ENCODE measurements at regions not wholly inside any gene's neighbourhood (a gene's known extent, or its start where the extent isn't known, plus 50 kb on each side); places are given as distances from the start of the nearest gene placed in this dataset.

- H3K36me3 ChIP-seq (ENCODE audit: insufficient read depth, low read length) = no peaks in the 10 kb centered on the region
- no peak overlapping the region for H3K4me2 ChIP-seq (ENCODE audit: low read length)
- FAIRE-seq (no peak), DNase-seq (ENCODE audit: low read depth) (no peak)
- no peaks in the 10 kb centered on the region for H3K79me2 ChIP-seq (ENCODE audit: insufficient read depth, low read length)
- no peaks in the 10 kb centered on the region for H3K36me3 Mint-ChIP-seq (ENCODE audit: low read depth, unreplicated experiment)
- H2AFZ ChIP-seq (ENCODE audit: low read depth, low read length) = no peak overlapping the region
- H3K27me3 Mint-ChIP-seq (ENCODE audit: low read depth, unreplicated experiment) = peaks cover 4% of the 10 kb centered on the region
- no peak overlapping the region for H3K4me3 ChIP-seq (ENCODE audit: insufficient read depth, low read depth, low read length)
- no peak overlapping the region for H3K27ac Mint-ChIP-seq (ENCODE audit: unreplicated experiment)
- no peaks in the 10 kb centered on the region for H3K9me3 ChIP-seq (ENCODE audit: insufficient read depth, low read depth, low read length)
- no peak overlapping the region for H3K27ac ChIP-seq (ENCODE audit: low read depth, low read length)
- no peaks in the 10 kb centered on the region for H3K4me1 ChIP-seq (ENCODE audit: insufficient read depth, low read length)
- TF ChIP-seq EZH2 (IDR thresholded peaks at IDR 0.05; ENCODE audit: insufficient read depth, low read length) = no peak
- TF ChIP-seq, protein P1, sequence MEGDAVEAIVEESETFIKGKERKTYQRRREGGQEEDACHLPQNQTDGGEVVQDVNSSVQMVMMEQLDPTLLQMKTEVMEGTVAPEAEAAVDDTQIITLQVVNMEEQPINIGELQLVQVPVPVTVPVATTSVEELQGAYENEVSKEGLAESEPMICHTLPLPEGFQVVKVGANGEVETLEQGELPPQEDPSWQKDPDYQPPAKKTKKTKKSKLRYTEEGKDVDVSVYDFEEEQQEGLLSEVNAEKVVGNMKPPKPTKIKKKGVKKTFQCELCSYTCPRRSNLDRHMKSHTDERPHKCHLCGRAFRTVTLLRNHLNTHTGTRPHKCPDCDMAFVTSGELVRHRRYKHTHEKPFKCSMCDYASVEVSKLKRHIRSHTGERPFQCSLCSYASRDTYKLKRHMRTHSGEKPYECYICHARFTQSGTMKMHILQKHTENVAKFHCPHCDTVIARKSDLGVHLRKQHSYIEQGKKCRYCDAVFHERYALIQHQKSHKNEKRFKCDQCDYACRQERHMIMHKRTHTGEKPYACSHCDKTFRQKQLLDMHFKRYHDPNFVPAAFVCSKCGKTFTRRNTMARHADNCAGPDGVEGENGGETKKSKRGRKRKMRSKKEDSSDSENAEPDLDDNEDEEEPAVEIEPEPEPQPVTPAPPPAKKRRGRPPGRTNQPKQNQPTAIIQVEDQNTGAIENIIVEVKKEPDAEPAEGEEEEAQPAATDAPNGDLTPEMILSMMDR (IDR thresholded peaks at IDR 0.05; ENCODE audit: insufficient read depth, low read depth, low read length) = no peak
- peaks cover 3% of the 10 kb centered on the region for H3K4me1 Mint-ChIP-seq (ENCODE audit: low read depth, unreplicated experiment)
- H3K9me3 Mint-ChIP-seq (ENCODE audit: unreplicated experiment) = peaks cover 6% of the 10 kb centered on the region
- H3K27me3 ChIP-seq (ENCODE audit: insufficient read depth, low read length) = peaks cover 2% of the 10 kb centered on the region
- H3K4me3 Mint-ChIP-seq (ENCODE audit: unreplicated experiment) = no peak overlapping the region
- H4K20me1 ChIP-seq (ENCODE audit: insufficient read depth, low read length) = no peaks in the 10 kb centered on the region
- H3K9ac ChIP-seq (ENCODE audit: low read length) = no peak overlapping the region
Observed at GRCh38 chr9:86782831-86783230, 164.5 kb downstream of the GAS1 start.

GRCh38 chr9:86778761-86779160, 168.5 kb downstream of the GAS1 start:
- Histone ChIP-seq H3K79me2 (ENCODE audit: insufficient read depth, low read length) (no peaks in the 10 kb centered on the region), H3K27me3 (ENCODE audit: insufficient read depth, low read length) (peaks cover under 1% of the 10 kb centered on the region), H3K9ac (ENCODE audit: low read length) (no peak overlapping the region), H3K4me2 (ENCODE audit: low read length) (no peak overlapping the region), H3K36me3 (ENCODE audit: insufficient read depth, low read length) (no peaks in the 10 kb centered on the region), H3K9me3 (ENCODE audit: insufficient read depth, low read depth, low read length) (no peaks in the 10 kb centered on the region), H3K4me3 (ENCODE audit: insufficient read depth, low read depth, low read length) (no peak overlapping the region), H4K20me1 (ENCODE audit: insufficient read depth, low read length) (no peaks in the 10 kb centered on the region), H3K4me1 (ENCODE audit: insufficient read depth, low read length) (no peaks in the 10 kb centered on the region), H2AFZ (ENCODE audit: low read depth, low read length) (no peak overlapping the region), H3K27ac (ENCODE audit: low read depth, low read length) (no peak overlapping the region)
- Mint-ChIP-seq H3K27ac (ENCODE audit: unreplicated experiment) (no peak overlapping the region), H3K4me3 (ENCODE audit: unreplicated experiment) (no peak overlapping the region), H3K27me3 (ENCODE audit: low read depth, unreplicated experiment) (peaks cover 5% of the 10 kb centered on the region), H3K4me1 (ENCODE audit: low read depth, unreplicated experiment) (no peaks in the 10 kb centered on the region), H3K9me3 (ENCODE audit: unreplicated experiment) (no peaks in the 10 kb centered on the region), H3K36me3 (ENCODE audit: low read depth, unreplicated experiment) (no peaks in the 10 kb centered on the region)
- no peak for FAIRE-seq
- TF ChIP-seq, protein P1 (IDR thresholded peaks at IDR 0.05; ENCODE audit: insufficient read depth, low read depth, low read length) = no peak
- no peak for TF ChIP-seq EZH2 (IDR thresholded peaks at IDR 0.05; ENCODE audit: insufficient read depth, low read length)
- DNase-seq (ENCODE audit: low read depth) = no peak

DNA sequence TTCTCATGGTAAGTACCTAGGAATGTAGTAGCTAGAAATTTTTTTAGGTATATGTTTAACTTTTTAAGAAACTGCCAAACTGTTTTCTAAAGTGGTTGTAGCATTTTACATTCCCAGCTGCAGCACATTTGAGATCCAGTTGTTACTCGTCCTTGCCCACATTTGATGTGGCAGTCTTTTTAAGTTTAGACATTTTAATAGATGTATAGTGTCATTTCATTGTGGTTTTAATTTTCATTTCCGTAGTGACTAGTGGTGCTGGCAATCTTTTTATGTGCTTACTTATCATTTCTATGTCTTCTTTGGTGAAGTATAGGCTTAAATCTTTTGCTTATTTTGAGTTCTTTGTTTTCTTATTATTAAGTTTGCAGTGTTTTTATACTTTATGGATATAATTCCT, 171.6 kb downstream of the GAS1 start:
- Mint-ChIP-seq H3K27ac (ENCODE audit: unreplicated experiment) (no peak overlapping the region), H3K4me1 (ENCODE audit: low read depth, unreplicated experiment) (no peaks in the 10 kb centered on the region), H3K4me3 (ENCODE audit: unreplicated experiment) (no peak overlapping the region), H3K36me3 (ENCODE audit: low read depth, unreplicated experiment) (no peaks in the 10 kb centered on the region), H3K9me3 (ENCODE audit: unreplicated experiment) (peaks cover 1% of the 10 kb centered on the region), H3K27me3 (ENCODE audit: low read depth, unreplicated experiment) (peaks cover 14% of the 10 kb centered on the region)
- H3K27me3 ChIP-seq (ENCODE audit: insufficient read depth, low read length) = no peaks in the 10 kb centered on the region
- no peak overlapping the region for H3K9ac ChIP-seq (ENCODE audit: low read length)
- no peak overlapping the region for H3K4me3 ChIP-seq (ENCODE audit: insufficient read depth, low read depth, low read length)
- H4K20me1 ChIP-seq (ENCODE audit: insufficient read depth, low read length) = no peaks in the 10 kb centered on the region
- no peaks in the 10 kb centered on the region for H3K36me3 ChIP-seq (ENCODE audit: insufficient read depth, low read length)
- H3K79me2 ChIP-seq (ENCODE audit: insufficient read depth, low read length) = no peaks in the 10 kb centered on the region
- no peak for FAIRE-seq
- H3K27ac ChIP-seq (ENCODE audit: low read depth, low read length) = no peak overlapping the region
- H2AFZ ChIP-seq (ENCODE audit: low read depth, low read length) = no peak overlapping the region
- no peak for DNase-seq (ENCODE audit: low read depth)
- H3K4me2 ChIP-seq (ENCODE audit: low read length) = no peak overlapping the region
- H3K4me1 ChIP-seq (ENCODE audit: insufficient read depth, low read length) = no peaks in the 10 kb centered on the region
- TF ChIP-seq, protein P1 (IDR thresholded peaks at IDR 0.05; ENCODE audit: insufficient read depth, low read depth, low read length) = no peak
- TF ChIP-seq EZH2 (IDR thresholded peaks at IDR 0.05; ENCODE audit: insufficient read depth, low read length) = no peak
- no peaks in the 10 kb centered on the region for H3K9me3 ChIP-seq (ENCODE audit: insufficient read depth, low read depth, low read length)

All from astrocyte (in vitro differentiated cells and primary cell).